Putamen (tissue), 1 donor: ENCODE measurements at regions not wholly inside any gene's neighbourhood (a gene's known extent, or its start where the extent isn't known, plus 50 kb on each side); places are given as distances from the start of the nearest gene placed in this dataset.
A peak's percentile ranks its signal among the peaks of the same experiment; 100 is the strongest.
"Not testable (repeated sequence)": the region's sequence is repeated elsewhere in the genome, so short reads cannot be mapped to it uniquely, and the experiment has no call there.

Experiments used
- DNase-seq: peaks from one replicate; pipeline ENCODE4 v3.0.0-alpha.2; 2016; ENCODE audit warnings: low spot score

DNA sequence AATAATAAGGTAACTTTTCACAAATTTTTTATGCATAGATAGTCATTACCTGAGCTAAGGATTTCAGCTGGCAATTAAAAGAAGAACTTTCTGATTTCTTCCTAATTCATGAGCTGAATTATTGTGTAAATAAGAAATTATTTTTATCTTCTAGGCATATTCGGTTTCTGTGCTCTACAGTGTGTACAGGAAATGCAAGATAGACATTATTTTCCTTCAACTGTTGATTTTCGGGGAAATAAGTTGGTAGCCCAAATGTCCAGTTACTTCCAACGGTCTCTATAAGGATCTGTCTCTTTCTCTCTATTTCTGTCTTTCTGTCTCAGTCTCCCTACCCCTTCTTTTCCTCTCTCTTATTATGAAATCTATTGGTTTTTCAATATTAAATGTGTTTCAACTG, 137.3 kb upstream of the CLNK start:
- no peak for DNase-seq

DNA sequence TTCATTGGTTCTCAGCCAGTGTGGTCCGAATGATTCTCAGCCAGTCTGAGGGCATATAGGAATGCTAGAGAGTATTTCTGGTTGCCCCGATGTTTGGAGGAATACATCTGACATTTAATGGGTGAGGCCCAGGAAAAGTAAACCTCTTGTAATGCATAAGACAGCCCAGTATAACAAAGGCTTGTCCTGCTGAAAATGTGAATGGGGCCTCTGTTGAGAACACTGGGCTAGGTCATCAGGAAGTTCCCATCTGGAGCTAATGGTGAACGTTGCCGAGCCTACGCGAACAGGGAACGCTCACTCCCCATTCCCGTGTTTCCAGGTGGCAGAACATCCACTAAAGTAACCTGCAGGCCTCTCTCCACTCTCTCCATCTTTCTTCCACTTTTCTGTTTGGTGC, 132.0 kb upstream of the CLNK start:
- DNase-seq: no peak

GRCh38 chr4:10811991-10812390, 127.4 kb upstream of the CLNK start:
- DNase-seq: no peak

DNA sequence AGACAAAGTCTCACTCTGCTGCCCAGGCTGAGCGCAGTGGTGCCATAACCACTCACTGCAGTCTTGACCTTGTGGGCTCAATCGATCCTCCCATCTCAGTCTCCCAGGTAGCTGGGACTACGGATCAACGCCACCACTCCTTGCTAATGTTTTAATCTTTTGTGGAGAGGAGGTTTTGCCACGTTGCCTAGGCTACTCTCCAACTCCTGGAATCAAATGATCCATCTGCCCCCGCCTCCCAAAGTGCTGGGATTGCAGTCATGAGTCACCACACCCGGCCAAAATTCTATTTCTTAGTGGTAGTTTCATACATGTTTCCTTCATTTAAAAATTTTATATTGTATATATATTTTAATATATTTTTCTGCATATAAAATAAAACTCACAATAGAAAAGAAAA, 125.8 kb upstream of the CLNK start:
- DNase-seq: no peak

GRCh38 chr4:10809905-10810304, 125.3 kb upstream of the CLNK start:
- DNase-seq: no peak

DNA sequence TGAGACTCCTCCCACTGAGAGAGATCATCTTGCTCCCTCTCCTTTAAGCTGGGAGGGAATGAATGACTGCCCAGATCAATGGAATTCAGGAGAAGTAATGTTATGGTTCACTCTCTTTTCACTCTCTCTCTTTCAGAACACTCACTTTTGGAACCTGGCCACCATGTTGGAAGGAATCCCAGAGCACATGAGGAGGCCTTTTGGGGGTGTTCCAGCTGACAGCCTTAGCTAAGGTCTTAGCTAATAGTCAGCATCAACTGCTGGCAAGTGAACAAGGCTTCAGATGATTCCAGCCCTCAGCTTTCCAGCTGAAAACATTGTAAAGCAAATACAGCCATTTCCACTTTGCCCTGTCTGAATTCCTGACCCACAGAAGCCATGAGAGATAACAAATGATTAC, 124.0 kb upstream of the CLNK start:
- DNase-seq: peak; percentile 63

- no peak for DNase-seq
These were observed 122.5 kb upstream of the CLNK start for GRCh38 chr4:10806953-10807645.

DNA sequence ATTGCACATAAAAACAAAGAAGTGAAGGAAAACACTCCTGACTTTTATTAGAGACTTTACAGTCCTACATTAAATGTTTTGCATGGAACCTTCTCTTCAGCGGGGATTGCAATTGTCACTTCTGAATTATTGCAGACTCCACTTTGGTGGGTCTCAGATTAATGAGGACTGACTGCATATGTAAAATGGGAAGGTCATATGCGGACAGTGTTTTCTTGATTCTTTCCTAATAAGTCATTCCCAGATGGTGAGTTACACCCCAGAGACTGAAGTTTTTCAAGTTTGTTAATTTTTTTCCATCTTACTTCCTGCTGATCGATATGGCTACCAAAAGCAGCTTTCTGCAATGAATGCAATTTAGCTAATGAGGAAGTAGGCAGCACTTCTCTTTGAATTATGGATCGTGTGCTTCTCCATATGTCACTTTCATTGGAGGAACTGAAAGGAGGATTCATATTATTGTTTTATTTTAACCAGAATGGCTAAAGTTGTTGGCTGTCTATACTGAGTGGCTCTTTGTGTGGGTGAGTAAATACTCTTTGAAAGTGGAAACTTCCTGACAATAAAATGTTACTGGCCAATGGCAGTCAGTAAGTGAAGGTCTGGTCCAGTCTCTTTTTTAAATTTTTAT, 119.3 kb upstream of the CLNK start:
- no peak for DNase-seq

DNA sequence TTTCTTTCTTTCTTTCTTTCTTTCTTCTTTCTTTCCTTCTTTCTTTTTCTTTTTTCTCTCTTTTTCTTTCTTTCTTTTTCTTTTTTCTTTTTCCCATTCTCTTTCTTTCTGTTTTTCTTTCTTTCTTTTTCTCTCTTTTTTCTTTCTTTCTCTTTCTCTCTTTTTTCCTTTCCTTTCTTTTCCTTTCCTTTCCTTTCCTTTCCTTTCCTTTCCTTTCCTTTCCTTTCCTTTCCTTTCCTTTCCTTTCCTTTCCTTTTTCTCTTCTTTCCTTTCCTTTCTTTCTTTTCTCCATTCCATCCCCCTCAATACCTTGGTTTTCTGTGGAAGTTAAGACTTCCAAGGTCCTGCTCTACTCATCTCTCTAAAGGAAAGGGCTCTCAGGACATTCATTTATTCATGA, 102.8 kb upstream of the CLNK start:
- DNase-seq: no peak

GRCh38 chr4:10784621-10785020, 100.1 kb upstream of the CLNK start:
- no peak for DNase-seq

DNA sequence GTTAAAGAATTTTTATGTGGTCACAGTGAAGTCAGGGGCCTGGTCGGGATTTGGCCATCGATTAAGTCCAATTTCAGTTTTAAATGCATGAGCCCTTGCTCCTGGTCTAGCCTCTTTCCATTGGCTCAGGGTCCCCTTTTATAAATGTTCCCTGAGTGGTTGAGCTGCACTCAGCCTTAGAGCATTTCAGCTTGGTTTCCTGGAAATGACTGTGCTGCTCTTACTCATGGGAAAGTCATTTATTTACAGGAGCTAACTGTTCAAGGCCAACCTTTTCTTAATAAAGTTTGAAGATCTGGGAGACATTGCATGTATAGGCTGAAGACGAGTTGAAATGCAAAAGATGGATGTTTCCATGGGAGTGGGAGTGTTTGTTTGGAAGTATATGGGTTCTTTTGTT, 98.8 kb upstream of the CLNK start:
- no peak for DNase-seq

DNA sequence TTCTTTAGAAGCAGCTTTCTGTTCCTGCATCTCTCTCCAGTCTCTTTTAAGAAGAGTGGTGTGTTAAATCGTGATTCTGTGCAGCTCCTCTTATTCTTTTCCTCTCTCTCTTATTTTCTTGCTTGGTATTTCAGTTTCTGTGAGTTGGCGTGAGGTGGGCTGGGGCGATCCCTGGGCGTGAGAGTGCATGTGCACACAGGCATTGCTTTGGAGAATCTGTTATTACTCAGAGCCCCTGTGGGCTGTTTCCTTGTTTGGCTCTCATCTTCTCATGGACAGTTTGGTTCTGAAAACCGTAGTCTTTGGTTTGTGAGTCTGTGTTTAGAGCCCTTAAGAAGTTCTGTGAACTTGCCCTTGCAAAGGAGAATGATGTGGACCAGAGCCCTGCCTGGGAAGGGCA, 97.2 kb upstream of the CLNK start:
- no peak for DNase-seq

GRCh38 chr4:10780803-10781202, 96.2 kb upstream of the CLNK start:
- DNase-seq: not testable (repeated sequence)

DNA sequence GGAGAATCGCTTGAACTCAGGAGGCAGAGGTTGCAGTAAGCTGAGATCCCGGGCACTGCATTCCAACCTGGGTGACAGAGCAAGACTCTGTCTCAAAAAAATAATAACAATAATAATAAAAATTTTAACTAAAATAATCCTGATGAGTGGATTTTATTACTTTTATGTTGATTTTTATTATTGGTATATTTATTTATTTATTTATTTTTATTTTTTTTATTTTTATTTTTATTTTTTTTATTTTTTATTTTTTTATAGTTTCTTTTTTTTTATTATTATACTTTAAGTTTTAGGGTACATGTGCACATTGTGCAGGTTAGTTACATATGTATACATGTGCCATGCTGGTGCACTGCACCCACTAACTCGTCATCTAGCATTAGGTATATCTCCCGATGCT, 90.6 kb upstream of the CLNK start:
- not testable (repeated sequence) for DNase-seq

DNA sequence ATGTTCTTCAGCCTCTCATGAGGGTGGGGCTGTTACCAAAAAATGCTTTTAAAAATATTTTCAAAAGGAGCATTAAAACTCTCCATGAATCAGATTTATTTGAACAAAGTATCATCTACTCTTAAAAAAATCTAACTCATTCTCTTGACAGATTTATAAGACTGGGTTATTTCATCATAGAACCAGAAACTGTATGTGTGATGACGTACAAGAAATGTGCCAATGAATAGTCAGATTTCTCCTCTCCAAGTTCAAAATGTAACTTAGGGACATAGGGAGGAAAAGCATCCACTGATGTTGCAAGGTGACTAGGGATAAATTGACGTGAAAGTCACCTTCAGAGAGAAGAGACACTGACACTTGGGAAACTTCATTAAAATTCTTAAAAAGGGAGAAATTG, 89.1 kb upstream of the CLNK start:
- DNase-seq: no peak

DNA sequence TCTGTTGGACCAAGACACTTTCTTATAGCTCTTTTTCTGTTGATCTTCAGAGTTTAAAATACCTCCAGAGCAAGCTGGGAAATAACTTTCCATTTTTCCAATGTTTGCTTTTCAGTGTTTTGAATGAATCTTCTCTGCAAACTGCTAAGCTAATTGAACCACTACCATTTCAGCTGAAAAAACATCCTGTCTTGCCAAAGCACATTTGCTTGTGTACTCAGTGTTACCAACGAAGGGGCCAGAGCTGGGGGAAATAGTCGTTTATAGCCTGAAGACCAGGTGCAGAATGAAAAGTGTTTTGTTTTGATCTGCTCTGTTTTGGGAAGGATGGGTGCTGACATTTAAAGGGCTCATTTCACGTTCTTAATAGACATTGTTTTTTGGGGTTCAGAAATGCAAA, 88.4 kb upstream of the CLNK start:
- peak; percentile 3 for DNase-seq

DNA sequence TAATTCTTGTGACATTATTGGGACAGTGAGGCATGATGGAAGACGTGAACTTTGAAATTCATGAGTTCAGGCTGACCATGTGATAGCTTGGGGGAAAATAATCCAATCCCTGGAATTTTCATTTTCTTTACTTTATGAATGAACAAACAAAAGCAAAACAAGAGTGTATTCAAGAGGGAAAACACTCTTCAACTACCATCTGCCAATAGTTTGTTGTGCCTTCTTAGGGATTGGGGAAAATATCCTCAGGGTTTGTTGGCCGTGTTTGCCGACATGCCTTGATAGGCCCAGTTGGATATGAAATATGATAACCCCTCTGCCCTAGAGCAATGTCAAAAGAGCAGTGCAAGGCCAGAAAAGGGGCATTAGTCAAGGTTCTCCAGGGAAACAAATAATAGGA, 80.8 kb upstream of the CLNK start:
- DNase-seq: no peak

GRCh38 chr4:10762561-10762960, 78.0 kb upstream of the CLNK start:
- DNase-seq: no peak

DNA sequence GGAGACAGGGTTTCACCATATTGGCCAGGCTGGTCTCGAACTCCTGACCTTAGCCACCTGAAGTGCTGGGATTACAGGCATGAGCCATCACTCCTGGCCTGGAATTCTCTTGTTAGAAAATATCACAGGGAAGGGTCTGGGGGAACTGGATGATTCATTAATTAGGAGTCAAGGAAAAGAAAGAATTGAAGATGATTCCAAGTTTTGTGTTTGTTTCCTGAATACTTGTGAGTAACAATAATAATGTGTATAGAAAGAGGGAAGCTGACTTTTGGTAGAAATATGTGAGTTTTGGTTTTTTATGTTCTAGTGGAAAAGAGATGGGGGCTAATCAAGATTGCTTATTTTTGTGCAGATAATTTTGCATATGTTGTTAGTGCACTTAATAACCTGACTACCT, 77.3 kb upstream of the CLNK start:
- no peak for DNase-seq

GRCh38 chr4:10760086-10760485, 75.5 kb upstream of the CLNK start:
- no peak for DNase-seq

GRCh38 chr4:10758906-10759305, 74.3 kb upstream of the CLNK start:
- no peak for DNase-seq

- DNase-seq: no peak
These were observed 69.4 kb upstream of the CLNK start for GRCh38 chr4:10753856-10754402.

- no peak for DNase-seq
These were observed 68.8 kb upstream of the CLNK start for GRCh38 chr4:10753336-10753735.

DNA sequence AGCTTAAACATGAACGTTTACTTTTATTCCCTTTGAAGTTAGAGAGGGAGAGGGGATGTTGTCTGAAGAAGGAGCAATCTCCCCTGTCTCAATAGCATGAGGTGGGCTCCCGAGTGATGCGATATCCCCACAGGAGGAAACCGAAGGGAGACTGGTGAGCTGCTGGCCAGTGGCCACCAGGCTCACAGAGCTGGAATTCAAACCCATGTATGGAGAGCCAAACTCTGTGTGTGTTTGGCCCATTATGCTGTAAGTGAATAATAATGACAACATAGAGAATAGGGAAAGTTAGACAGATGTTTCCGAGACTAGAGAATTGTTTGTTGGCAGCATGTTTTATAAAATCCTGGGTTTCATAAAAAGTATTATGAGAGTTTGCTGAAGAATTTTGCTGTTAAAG, 66.1 kb upstream of the CLNK start:
- no peak for DNase-seq
